ENCODE measurements at regions not wholly inside any gene's neighbourhood (a gene's known extent, or its start where the extent isn't known, plus 50 kb on each side); places are given as distances from the start of the nearest gene placed in this dataset.

DNA sequence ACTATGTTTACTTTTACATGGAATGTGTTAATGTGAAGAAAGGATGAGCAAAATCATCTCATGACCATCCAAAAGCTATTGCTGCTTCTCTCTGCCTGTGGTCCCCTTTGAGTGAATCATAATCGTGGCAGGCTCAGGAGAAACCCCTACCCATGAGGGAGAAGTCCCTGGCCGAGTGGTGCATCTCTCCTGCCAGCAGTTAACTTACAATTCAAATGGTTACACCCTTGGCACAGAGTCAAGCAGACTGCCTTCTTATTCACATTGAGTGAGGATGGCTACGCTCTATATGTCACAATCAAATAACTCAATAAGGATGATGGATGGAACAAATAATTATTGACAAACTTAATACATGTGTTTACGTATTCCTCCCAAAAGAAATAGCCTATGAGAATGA is 179.1 kb downstream of the FGF1 start:
- ChIA-PET CTCF (ENCODE audit: low intra/inter-chr PET ratio, low total read pairs) (no interaction called here), POLR2A (no interaction called here)
- H2AFZ ChIP-seq (ENCODE audit: low read length): no peak overlapping the region
- no peaks in the 10 kb centered on the region for H3K27me3 ChIP-seq (ENCODE audit: control insufficient read depth in 1 of 2, insufficient read depth in 2 of 2, low read length in 2 of 2)
- 88% methylated on average over 4 of the region's 4 CpGs for WGBS (ENCODE audit: low lambda C conversion rate)
- no peak overlapping the region for H3K9ac ChIP-seq (ENCODE audit: insufficient read depth, low read depth, low read length)
- in situ Hi-C loops (cut with HindIII; ENCODE audit: extremely low pct_ligation_motif_present, low pct_unique_long_range_greater_than_20kb) (no loop called here), intact Hi-C loops (cut with micrococcal nuclease; ENCODE audit: unreplicated experiment) (no loop called here)
- H3K36me3 ChIP-seq (replicated peaks in 1 of 2; ENCODE audit: control insufficient read depth in 1 of 2, insufficient read depth in 2 of 2, low read length in 2 of 2): no peaks in the 10 kb centered on the region; a peak in 1 of 5 replicates
- no peaks in the 10 kb centered on the region for H3K79me2 ChIP-seq (ENCODE audit: insufficient read depth, low read length)
- no peak for ATAC-seq
- no peak overlapping the region for H3K4me2 ChIP-seq (ENCODE audit: low read depth, low read length)
- TF ChIP-seq JARID2 (CRISPR knock-in tag; IDR thresholded peaks at IDR 0.05; ENCODE audit: insufficient replicate concordance): no peak
- TF ChIP-seq ZNF670 (CRISPR knock-in tag; IDR thresholded peaks at IDR 0.05; ENCODE audit: borderline replicate concordance): no peak
- TF ChIP-seq ZSCAN30 (CRISPR knock-in tag; IDR thresholded peaks at IDR 0.05): no peak
- no peak for TF ChIP-seq ZFP36L2 (CRISPR knock-in tag; IDR thresholded peaks at IDR 0.05)
- no peak for TF ChIP-seq EP300 (IDR thresholded peaks at IDR 0.05; ENCODE audit: low read depth in 2 of 2, low read length in 2 of 2)
- TF ChIP-seq EP300 (CRISPR knock-in tag; IDR thresholded peaks at IDR 0.05; ENCODE audit: borderline replicate concordance): no peak
- TF ChIP-seq ZNF564 (CRISPR knock-in tag; IDR thresholded peaks at IDR 0.05): no peak
- TF ChIP-seq, protein P1, sequence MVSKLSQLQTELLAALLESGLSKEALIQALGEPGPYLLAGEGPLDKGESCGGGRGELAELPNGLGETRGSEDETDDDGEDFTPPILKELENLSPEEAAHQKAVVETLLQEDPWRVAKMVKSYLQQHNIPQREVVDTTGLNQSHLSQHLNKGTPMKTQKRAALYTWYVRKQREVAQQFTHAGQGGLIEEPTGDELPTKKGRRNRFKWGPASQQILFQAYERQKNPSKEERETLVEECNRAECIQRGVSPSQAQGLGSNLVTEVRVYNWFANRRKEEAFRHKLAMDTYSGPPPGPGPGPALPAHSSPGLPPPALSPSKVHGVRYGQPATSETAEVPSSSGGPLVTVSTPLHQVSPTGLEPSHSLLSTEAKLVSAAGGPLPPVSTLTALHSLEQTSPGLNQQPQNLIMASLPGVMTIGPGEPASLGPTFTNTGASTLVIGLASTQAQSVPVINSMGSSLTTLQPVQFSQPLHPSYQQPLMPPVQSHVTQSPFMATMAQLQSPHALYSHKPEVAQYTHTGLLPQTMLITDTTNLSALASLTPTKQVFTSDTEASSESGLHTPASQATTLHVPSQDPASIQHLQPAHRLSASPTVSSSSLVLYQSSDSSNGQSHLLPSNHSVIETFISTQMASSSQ (IDR thresholded peaks at IDR 0.05; ENCODE audit: low read depth): no peak
- TF ChIP-seq, protein P1 (CRISPR knock-in tag; IDR thresholded peaks at IDR 0.05; ENCODE audit: borderline replicate concordance): no peak
- DNase-seq (ENCODE audit: low spot score): no peak
- no peaks in the 10 kb centered on the region for H4K20me1 ChIP-seq (ENCODE audit: insufficient read depth, low read length)
- H3K4me1 ChIP-seq (ENCODE audit: insufficient read depth, low read length): peaks cover 42% of the 10 kb centered on the region
- no TSS peak for BruUV-seq (replicated peaks)
- no peaks in the 10 kb centered on the region for H3K9me3 ChIP-seq (ENCODE audit: low read length)
- H3K27ac ChIP-seq (ENCODE audit: extremely low read length, insufficient read depth, low read length): no peak overlapping the region
- FAIRE-seq: no peak
- H3K4me3 ChIP-seq (replicated peaks in 1 of 3; ENCODE audit: insufficient read depth in 1 of 3, low read depth in 2 of 3, low read length in 3 of 3): no peak overlapping the region
